ENCODE measurements at regions not wholly inside any gene's neighbourhood (a gene's known extent, or its start where the extent isn't known, plus 50 kb on each side); places are given as distances from the start of the nearest gene placed in this dataset.

DNA sequence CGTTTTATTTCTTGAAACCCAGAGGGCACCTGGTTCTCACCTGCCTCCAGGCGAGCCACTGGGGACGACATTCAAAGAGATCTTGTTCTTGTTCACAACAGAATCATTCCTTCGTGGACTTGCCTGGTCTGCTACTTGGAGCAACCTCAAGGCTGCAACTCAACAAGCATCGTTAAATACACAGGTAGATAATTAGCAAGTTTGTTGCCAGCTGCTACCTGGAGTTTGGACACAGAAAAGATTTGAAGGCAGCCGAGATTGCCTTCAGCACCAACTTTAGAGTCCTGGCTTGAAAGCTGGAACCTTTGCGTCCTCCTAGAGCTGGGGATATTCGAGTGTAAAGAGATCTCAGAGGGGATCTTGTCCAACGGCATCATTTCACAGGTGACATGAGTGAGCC is 89.6 kb upstream of the C7orf33 start:
- no peaks in the 10 kb centered on the region for H3K27me3 ChIP-seq (replicated peaks in 1 of 2; ENCODE audit: control insufficient read depth in 2 of 2, insufficient read depth in 2 of 2, low read length in 1 of 2)
- no peaks in the 10 kb centered on the region for H3K79me2 ChIP-seq (ENCODE audit: control insufficient read depth, insufficient read depth, low read length)
- TF ChIP-seq ZNF384 (IDR thresholded peaks at IDR 0.05; ENCODE audit: borderline replicate concordance, low read depth, low read length): no peak
- TF ChIP-seq, protein P1, sequence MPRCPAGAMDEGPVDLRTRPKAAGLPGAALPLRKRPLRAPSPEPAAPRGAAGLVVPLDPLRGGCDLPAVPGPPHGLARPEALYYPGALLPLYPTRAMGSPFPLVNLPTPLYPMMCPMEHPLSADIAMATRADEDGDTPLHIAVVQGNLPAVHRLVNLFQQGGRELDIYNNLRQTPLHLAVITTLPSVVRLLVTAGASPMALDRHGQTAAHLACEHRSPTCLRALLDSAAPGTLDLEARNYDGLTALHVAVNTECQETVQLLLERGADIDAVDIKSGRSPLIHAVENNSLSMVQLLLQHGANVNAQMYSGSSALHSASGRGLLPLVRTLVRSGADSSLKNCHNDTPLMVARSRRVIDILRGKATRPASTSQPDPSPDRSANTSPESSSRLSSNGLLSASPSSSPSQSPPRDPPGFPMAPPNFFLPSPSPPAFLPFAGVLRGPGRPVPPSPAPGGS (IDR thresholded peaks at IDR 0.05; ENCODE audit: borderline replicate concordance, insufficient read depth, low read depth, low read length, poor library complexity, severe bottlenecking): no peak
- TF ChIP-seq JUNB (IDR thresholded peaks at IDR 0.05): no peak
- TF ChIP-seq SUZ12 (IDR thresholded peaks at IDR 0.05; ENCODE audit: unreplicated experiment): no peak
- no peak for TF ChIP-seq RELA (IDR thresholded peaks at IDR 0.05; ENCODE audit: borderline replicate concordance, partially characterized antibody)
- no peak for TF ChIP-seq JUND (IDR thresholded peaks at IDR 0.05; ENCODE audit: low read depth, low read length)
- TF ChIP-seq RAD21 (IDR thresholded peaks at IDR 0.05; ENCODE audit: insufficient read depth, low read depth, low read length): no peak
- TF ChIP-seq POLR2AphosphoS2 (IDR thresholded peaks at IDR 0.05; ENCODE audit: low read depth, low read length): no peak
- TF ChIP-seq ATF7 (IDR thresholded peaks at IDR 0.05; ENCODE audit: low read depth): no peak
- no peak for TF ChIP-seq MEF2B (IDR thresholded peaks at IDR 0.05; ENCODE audit: partially characterized antibody, poor library complexity, severe bottlenecking)
- no peak for TF ChIP-seq TCF3 (IDR thresholded peaks at IDR 0.05; ENCODE audit: borderline replicate concordance, insufficient read depth, low read depth, low read length)
- TF ChIP-seq ZBTB11 (CRISPR knock-in tag; IDR thresholded peaks at IDR 0.05): no peak
- TF ChIP-seq CHD1 (IDR thresholded peaks at IDR 0.05; ENCODE audit: low read depth, low read length): no peak
- no peak for TF ChIP-seq ZNF217 (IDR thresholded peaks at IDR 0.05)
- TF ChIP-seq BCL11A (IDR thresholded peaks at IDR 0.05; ENCODE audit: low read depth, low read length): no peak
- TF ChIP-seq WRNIP1 (IDR thresholded peaks at IDR 0.05; ENCODE audit: borderline replicate concordance, low read depth, low read length): no peak
- TF ChIP-seq TBL1XR1 (IDR thresholded peaks at IDR 0.05; ENCODE audit: low read depth, low read length): no peak
- CTCF ChIA-PET: interaction anchor here (1.0 to 6.6 kb wide), 5 partner anchors 26 to 462 kb away, joined by 4 to 115 read pairs (median 8); no protein-coding TSS in a partner anchor
- H3K4me1 ChIP-seq (ENCODE audit: control insufficient read depth, insufficient read depth, low read length): peaks cover 39% of the 10 kb centered on the region
- FAIRE-seq (no peak), ATAC-seq (no peak), DNase-seq (ENCODE audit: low read depth, low spot score) (no peak)
- H3K9me3 ChIP-seq (replicated peaks; ENCODE audit: control insufficient read depth, insufficient read depth, low read length): no peaks in the 10 kb centered on the region
- intact Hi-C loops (cut with micrococcal nuclease; ENCODE audit: unreplicated experiment): no loop called here
- POLR2A ChIA-PET: interaction anchor here (0.6 kb wide), 1 partner anchor 106 kb away, joined by 3 read pairs; no protein-coding TSS in a partner anchor
- SMC1A ChIA-PET (ENCODE audit: uncharacterized antibody, unreplicated experiment): interaction anchor here (0.6 to 5.0 kb wide), 2 partner anchors 209 to 462 kb away, joined by 3 to 17 read pairs; no protein-coding TSS in a partner anchor
- H3K4me3 ChIP-seq: no peak overlapping the region
- H3K27ac ChIP-seq (ENCODE audit: control insufficient read depth, insufficient read depth): no peak overlapping the region
- RAD21 ChIA-PET (ENCODE audit: unreplicated experiment): interaction anchor here (1.2 to 3.4 kb wide), 3 partner anchors 26 to 462 kb away, joined by 5 to 12 read pairs (median 5); no protein-coding TSS in a partner anchor
- BruUV-seq (replicated peaks): no TSS peak
- H3K4me2 ChIP-seq (ENCODE audit: control insufficient read depth, insufficient read depth): peak overlapping the region; percentile 75
- H2AFZ ChIP-seq (ENCODE audit: control insufficient read depth, low read depth, low read length): peak overlapping the region; percentile 19; the same call in 1 of the 2 replicates
- no peaks in the 10 kb centered on the region for H3K36me3 ChIP-seq (ENCODE audit: control insufficient read depth in 2 of 2, insufficient read depth in 2 of 2, low read length in 1 of 2)
- in situ Hi-C loops (cut with MboI): no loop called here
- WGBS (ENCODE audit: insufficient coverage, insufficient replicate concordance, low lambda C conversion rate, missing lambda C conversion rate): 12% methylated on average over 9 of the region's 9 CpGs
- H4K20me1 ChIP-seq (ENCODE audit: control insufficient read depth, insufficient read depth): no peaks in the 10 kb centered on the region
- H3K9ac ChIP-seq (ENCODE audit: control insufficient read depth, insufficient read depth, low read length): no peak overlapping the region

Measured in GM12878 (cell line).